Thyroid gland (tissue), 4 donors: ENCODE measurements at regions not wholly inside any gene's neighbourhood (a gene's known extent, or its start where the extent isn't known, plus 50 kb on each side); places are given as distances from the start of the nearest gene placed in this dataset.

Experiments used
- DNase-seq, 2 donors: peaks; one replicate each; pipeline ENCODE4 v3.0.0-alpha.2; 2019
- H3K27ac ChIP-seq, 3 donors: fragments of 200-600 bp; sonication (generic); 1 replicate in 2 of 3; 2 replicates in 1 of 3; pipeline ENCODE4 v1.5.1; 2016 to 2019; ENCODE audit warnings: mild to moderate bottlenecking in 1 of 3, moderate library complexity in 1 of 3
- H3K27me3 ChIP-seq: fragments of 200-600 bp; sonication (generic); one replicate; pipeline ENCODE4 v1.5.1; 2019
- H3K36me3 ChIP-seq, 2 donors: fragments of 200-600 bp; sonication (generic); one replicate each; pipeline ENCODE4 v1.5.1; 2016 to 2019
- H3K4me1 ChIP-seq, 2 donors: fragments of 200-600 bp; sonication (generic); one replicate each; pipeline ENCODE4 v1.5.1; 2017 to 2019
- H3K4me3 ChIP-seq, 3 donors: fragments of 200-600 bp; sonication (generic); replicated peaks in 1 of 3; 1 replicate in 2 of 3; 2 replicates in 1 of 3; pipeline ENCODE4 v1.5.1; 2016; ENCODE audit warnings: mild to moderate bottlenecking in 1 of 3
- H3K9me3 ChIP-seq: fragments of 200-600 bp; sonication (generic); one replicate; pipeline ENCODE4 v1.5.1; 2017
- POLR2A ChIP-seq, 2 donors: fragments of 450-650 bp; IDR thresholded peaks; one replicate each; pipeline ENCODE4 v1.6.1; 2017; ENCODE audit warnings: antibody characterized with exemption in 2 of 2, mild to moderate bottlenecking in 2 of 2, moderate library complexity in 1 of 2
- WGBS, 2 donors: methylation state at CpG; one replicate each; pipeline ENCODE4 v1.1.5; 2017; 5-methylcytosine and 5-hydroxymethylcytosine counted together
- intact Hi-C: fragments of 100-400 bp; cut with DNase I; formaldehyde crosslinking; loops from one replicate; pipeline ENCODE4 v1.15.1; 2023
- TF ChIP-seq, protein P1 (sequence below), 6 experiments: fragments of 200-600 bp in 3 of 6; fragments of 450-650 bp in 3 of 6; sonication (generic) in 3 of 6; IDR thresholded peaks; one replicate each; pipeline ENCODE4 v1.5.1; 2016 to 2019; ENCODE audit warnings: antibody characterized with exemption in 6 of 6, mild to moderate bottlenecking in 2 of 6, inconsistent platforms in 1 of 6, moderate library complexity in 1 of 6

GRCh38 chr4:138561906-138562305 is 319.8 kb upstream of the SLC7A11 start:
- intact Hi-C loops = no loop called here
- Histone ChIP-seq H3K9me3 (no peaks in the 10 kb centered on the region), H3K36me3 (no peaks in the 10 kb centered on the region), H3K4me1 (no peaks in the 10 kb centered on the region), H3K27me3 (no peaks in the 10 kb centered on the region), H3K27ac (no peak overlapping the region), H3K4me3 (no peak overlapping the region)
- DNase-seq = peak in 1 of 2 donors; percentile 9
- WGBS, 2 donors = 84 to 85% methylated on average over 18 of the region's 18 CpGs
- no peak for TF ChIP-seq POLR2A (IDR thresholded peaks at IDR 0.05)
- TF ChIP-seq, protein P1, sequence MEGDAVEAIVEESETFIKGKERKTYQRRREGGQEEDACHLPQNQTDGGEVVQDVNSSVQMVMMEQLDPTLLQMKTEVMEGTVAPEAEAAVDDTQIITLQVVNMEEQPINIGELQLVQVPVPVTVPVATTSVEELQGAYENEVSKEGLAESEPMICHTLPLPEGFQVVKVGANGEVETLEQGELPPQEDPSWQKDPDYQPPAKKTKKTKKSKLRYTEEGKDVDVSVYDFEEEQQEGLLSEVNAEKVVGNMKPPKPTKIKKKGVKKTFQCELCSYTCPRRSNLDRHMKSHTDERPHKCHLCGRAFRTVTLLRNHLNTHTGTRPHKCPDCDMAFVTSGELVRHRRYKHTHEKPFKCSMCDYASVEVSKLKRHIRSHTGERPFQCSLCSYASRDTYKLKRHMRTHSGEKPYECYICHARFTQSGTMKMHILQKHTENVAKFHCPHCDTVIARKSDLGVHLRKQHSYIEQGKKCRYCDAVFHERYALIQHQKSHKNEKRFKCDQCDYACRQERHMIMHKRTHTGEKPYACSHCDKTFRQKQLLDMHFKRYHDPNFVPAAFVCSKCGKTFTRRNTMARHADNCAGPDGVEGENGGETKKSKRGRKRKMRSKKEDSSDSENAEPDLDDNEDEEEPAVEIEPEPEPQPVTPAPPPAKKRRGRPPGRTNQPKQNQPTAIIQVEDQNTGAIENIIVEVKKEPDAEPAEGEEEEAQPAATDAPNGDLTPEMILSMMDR (IDR thresholded peaks at IDR 0.05) = no peak

- 93 to 96% methylated on average over 35 to 40 of the region's 40 CpGs for WGBS, 2 donors
- no peaks in the 10 kb centered on the region for H3K9me3 ChIP-seq
- no peaks in the 10 kb centered on the region for H3K36me3 ChIP-seq
- intact Hi-C loops = no loop called here
- no peak for DNase-seq
- H3K4me3 ChIP-seq = no peak overlapping the region
- no peaks in the 10 kb centered on the region for H3K27me3 ChIP-seq
- no peaks in the 10 kb centered on the region for H3K4me1 ChIP-seq
- no peak overlapping the region for H3K27ac ChIP-seq
- no peak for TF ChIP-seq POLR2A (IDR thresholded peaks at IDR 0.05)
- TF ChIP-seq, protein P1 (IDR thresholded peaks at IDR 0.05) = no peak
These were observed 319.2 kb upstream of the SLC7A11 start for GRCh38 chr4:138561276-138561880.

- TF ChIP-seq, protein P1 (IDR thresholded peaks at IDR 0.05) = no peak
- TF ChIP-seq POLR2A (IDR thresholded peaks at IDR 0.05) = no peak
- no peaks in the 10 kb centered on the region for H3K4me1 ChIP-seq
- no peaks in the 10 kb centered on the region for H3K36me3 ChIP-seq
- H3K27me3 ChIP-seq = no peaks in the 10 kb centered on the region
- DNase-seq = no peak
- no peaks in the 10 kb centered on the region for H3K9me3 ChIP-seq
- intact Hi-C loops = no loop called here
- no peak overlapping the region for H3K4me3 ChIP-seq
- WGBS, 2 donors = 89 to 91% methylated on average over 21 of the region's 21 CpGs
- H3K27ac ChIP-seq = no peak overlapping the region
These were observed 318.3 kb upstream of the SLC7A11 start for GRCh38 chr4:138560448-138560847.

GRCh38 chr4:138558886-138559285 is 316.7 kb upstream of the SLC7A11 start:
- Histone ChIP-seq H3K4me3 (no peak overlapping the region), H3K4me1 (no peaks in the 10 kb centered on the region), H3K9me3 (no peaks in the 10 kb centered on the region), H3K36me3 (no peaks in the 10 kb centered on the region), H3K27ac (no peak overlapping the region), H3K27me3 (no peaks in the 10 kb centered on the region)
- no peak for DNase-seq
- intact Hi-C loops = no loop called here
- 73 to 75% methylated on average over 1 of the region's 1 CpG for WGBS, 2 donors
- TF ChIP-seq, protein P1 (IDR thresholded peaks at IDR 0.05) = no peak
- no peak for TF ChIP-seq POLR2A (IDR thresholded peaks at IDR 0.05)

DNA sequence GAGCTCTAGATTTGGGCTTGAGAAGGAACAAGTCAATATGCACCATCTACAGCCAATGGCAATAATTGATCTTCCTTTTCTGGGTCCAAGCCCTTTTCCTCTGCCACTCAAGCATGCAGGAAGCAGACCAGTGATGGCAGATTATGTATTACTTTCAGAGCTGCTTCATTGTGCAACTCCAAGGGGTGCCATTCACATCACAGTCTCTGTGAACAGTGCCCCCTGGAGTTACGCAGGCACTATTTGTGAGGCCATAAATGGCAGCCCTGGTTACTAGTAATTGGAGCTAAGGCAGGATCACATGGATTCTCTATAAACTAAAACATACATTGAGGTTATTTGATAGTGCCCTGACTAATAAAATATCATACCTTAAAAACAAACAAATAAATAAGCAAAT is 313.4 kb upstream of the SLC7A11 start:
- Histone ChIP-seq H3K4me1 (no peaks in the 10 kb centered on the region), H3K4me3 (no peak overlapping the region), H3K27ac (no peak overlapping the region), H3K36me3 (no peaks in the 10 kb centered on the region), H3K27me3 (no peaks in the 10 kb centered on the region), H3K9me3 (no peaks in the 10 kb centered on the region)
- DNase-seq = no peak
- intact Hi-C loops = no loop called here
- TF ChIP-seq, protein P1 (IDR thresholded peaks at IDR 0.05) = no peak
- no peak for TF ChIP-seq POLR2A (IDR thresholded peaks at IDR 0.05)
- 78 to 100% methylated on average over 1 of the region's 1 CpG for WGBS, 2 donors
